ENCODE measurements at regions not wholly inside any gene's neighbourhood (a gene's known extent, or its start where the extent isn't known, plus 50 kb on each side); places are given as distances from the start of the nearest gene placed in this dataset.

GRCh38 chr15:79184465-79184892 is 93.9 kb upstream of the RASGRF1 start:
- peak; percentile 72 for DNase-seq

- no peak for DNase-seq
Observed at GRCh38 chr15:79180318-79180717, 89.7 kb upstream of the RASGRF1 start.

GRCh38 chr15:79179597-79179996 is 89.0 kb upstream of the RASGRF1 start:
- DNase-seq, result no peak

GRCh38 chr15:79179108-79179561 is 88.6 kb upstream of the RASGRF1 start:
- DNase-seq, result no peak

GRCh38 chr15:79178594-79178993 is 88.0 kb upstream of the RASGRF1 start:
- DNase-seq, result no peak

- DNase-seq, result no peak
Observed at GRCh38 chr15:79176151-79176550, 85.6 kb upstream of the RASGRF1 start.

GRCh38 chr15:79172801-79173460 is 82.4 kb upstream of the RASGRF1 start:
- no peak for DNase-seq

GRCh38 chr15:79172032-79172481 is 81.5 kb upstream of the RASGRF1 start:
- no peak for DNase-seq

GRCh38 chr15:79171320-79172031 is 80.9 kb upstream of the RASGRF1 start:
- DNase-seq, result no peak

GRCh38 chr15:79170256-79170664 is 79.7 kb upstream of the RASGRF1 start:
- DNase-seq, result no peak

- no peak for DNase-seq
Observed at GRCh38 chr15:79169526-79170133, 79.0 kb upstream of the RASGRF1 start.

GRCh38 chr15:79168922-79169456 is 78.4 kb upstream of the RASGRF1 start:
- no peak for DNase-seq

- DNase-seq, result no peak
Observed at GRCh38 chr15:79167776-79168175, 77.2 kb upstream of the RASGRF1 start.

- DNase-seq, result no peak
Observed at GRCh38 chr15:79166311-79166955, 75.9 kb upstream of the RASGRF1 start.

- DNase-seq, result no peak
Observed at GRCh38 chr15:79164465-79164864, 73.9 kb upstream of the RASGRF1 start.

GRCh38 chr15:79164043-79164442 is 73.5 kb upstream of the RASGRF1 start:
- DNase-seq, result no peak

GRCh38 chr15:79163395-79163794 is 72.8 kb upstream of the RASGRF1 start:
- no peak for DNase-seq

- DNase-seq, result no peak
Observed at GRCh38 chr15:79161837-79162508, 71.4 kb upstream of the RASGRF1 start.

GRCh38 chr15:79160211-79160610 is 69.6 kb upstream of the RASGRF1 start:
- DNase-seq, result no peak

- no peak for DNase-seq
Observed at GRCh38 chr15:79157631-79158592, 67.3 kb upstream of the RASGRF1 start.

- no peak for DNase-seq
Observed at GRCh38 chr15:79156704-79157375, 66.3 kb upstream of the RASGRF1 start.
